Activated CD4-positive, alpha-beta T cell treated with anti-CD3 and anti-CD28 coated beads, Interleukin-2, amount 10 ng/mL, durations not matched to agents 24 days and 14 days (primary cell): ENCODE measurements at regions not wholly inside any gene's neighbourhood (a gene's known extent, or its start where the extent isn't known, plus 50 kb on each side); places are given as distances from the start of the nearest gene placed in this dataset.
"Not testable (repeated sequence)": the region's sequence is repeated elsewhere in the genome, so short reads cannot be mapped to it uniquely, and the experiment has no call there.

ENCODE experiments used
- DNase-seq: peaks from one replicate; pipeline ENCODE4 v3.0.0; 2022
- H3K27ac Mint-ChIP-seq: one replicate; pipeline ENCODE4 v1.8.0; 2022; ENCODE audit warnings: mild to moderate bottlenecking, mixed read lengths
- H3K27me3 Mint-ChIP-seq: one replicate; pipeline ENCODE4 v1.8.0; 2022; ENCODE audit warnings: mixed read lengths
- H3K36me3 Mint-ChIP-seq: one replicate; pipeline ENCODE4 v1.8.0; 2022; ENCODE audit warnings: low read depth, mild to moderate bottlenecking, mixed read lengths
- H3K4me1 Mint-ChIP-seq: one replicate; pipeline ENCODE4 v1.8.0; 2021; ENCODE audit warnings: mixed read lengths
- H3K4me3 Mint-ChIP-seq: one replicate; pipeline ENCODE4 v1.8.0; 2022; ENCODE audit warnings: mild to moderate bottlenecking, moderate library complexity, mixed read lengths
- H3K9me3 Mint-ChIP-seq: one replicate; pipeline ENCODE4 v1.8.0; 2021; ENCODE audit warnings: mixed read lengths
- intact Hi-C: fragments of 100-400 bp; cut with micrococcal nuclease; formaldehyde crosslinking; loops from one replicate; pipeline ENCODE4 v1.15.1; 2023

DNA sequence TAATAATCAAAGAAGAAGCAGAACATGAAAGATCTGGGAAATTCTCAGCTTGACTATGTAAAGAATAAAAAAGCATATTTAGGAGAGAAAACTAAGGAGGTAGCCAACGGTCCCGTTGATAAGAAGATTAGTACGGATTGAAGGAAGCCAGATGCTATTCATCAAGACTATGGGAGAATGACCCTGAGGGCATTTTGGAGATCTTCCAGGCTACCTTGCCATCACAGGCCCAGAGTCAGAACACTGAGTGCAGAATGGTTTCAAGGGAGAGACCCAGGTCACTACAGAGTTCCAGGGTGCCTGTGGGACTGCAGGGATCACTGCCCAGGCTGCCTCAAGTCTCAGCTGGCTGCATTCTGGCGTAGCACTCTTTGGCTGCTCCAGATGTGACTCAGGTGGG lies 752.9 kb upstream of the ARPP21 start:
- Mint-ChIP-seq H3K27ac (no peak overlapping the region), H3K36me3 (no peaks in the 10 kb centered on the region), H3K27me3 (no peaks in the 10 kb centered on the region), H3K4me3 (no peak overlapping the region), H3K9me3 (no peaks in the 10 kb centered on the region), H3K4me1 (no peaks in the 10 kb centered on the region)
- intact Hi-C loops = no loop called here
- no peak for DNase-seq

DNA sequence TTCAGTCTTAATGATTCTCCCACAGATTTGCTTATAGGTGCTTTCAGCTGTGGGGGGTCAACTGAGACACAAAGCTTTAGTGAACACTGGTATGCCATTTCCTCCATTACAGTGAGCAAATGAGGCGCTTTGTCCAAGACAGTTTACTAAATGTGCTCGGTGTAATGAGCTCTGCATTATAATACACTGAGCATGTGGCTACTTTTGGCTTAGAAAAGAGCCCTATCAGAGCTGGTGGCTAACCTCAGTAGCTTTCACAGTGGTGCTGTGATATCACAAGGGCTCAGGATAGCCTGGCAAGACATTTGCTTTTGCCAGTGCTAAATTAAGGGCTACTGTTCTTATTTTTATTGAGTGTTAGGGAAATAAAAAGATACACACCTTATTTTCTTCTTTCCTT lies 749.7 kb upstream of the ARPP21 start:
- intact Hi-C loops = no loop called here
- Mint-ChIP-seq H3K4me3 (no peak overlapping the region), H3K4me1 (no peaks in the 10 kb centered on the region), H3K27me3 (no peaks in the 10 kb centered on the region), H3K27ac (no peak overlapping the region), H3K9me3 (no peaks in the 10 kb centered on the region), H3K36me3 (no peaks in the 10 kb centered on the region)
- DNase-seq = no peak

DNA sequence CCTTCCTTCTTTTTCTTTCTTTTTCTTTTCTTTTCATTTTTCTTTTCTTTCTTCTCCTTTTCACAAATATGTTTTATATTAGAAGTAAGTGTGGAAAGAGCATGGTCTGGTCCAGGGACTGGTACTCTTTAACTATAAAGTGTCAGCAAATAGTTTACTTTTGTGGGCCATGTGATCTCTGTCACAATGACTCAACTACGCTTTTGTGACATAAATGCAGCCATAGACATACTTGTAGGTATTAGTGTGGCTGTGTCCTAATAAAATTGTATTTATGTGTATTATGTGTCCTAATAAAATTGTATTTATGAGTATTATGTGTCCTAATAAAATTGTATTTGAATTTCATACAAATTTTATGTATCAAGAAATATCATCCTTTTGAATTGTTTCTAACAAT lies 749.1 kb upstream of the ARPP21 start:
- Mint-ChIP-seq H3K27me3 (no peaks in the 10 kb centered on the region), H3K4me1 (no peaks in the 10 kb centered on the region), H3K9me3 (no peaks in the 10 kb centered on the region), H3K27ac (no peak overlapping the region), H3K36me3 (no peaks in the 10 kb centered on the region), H3K4me3 (no peak overlapping the region)
- DNase-seq = no peak
- intact Hi-C loops = no loop called here

DNA sequence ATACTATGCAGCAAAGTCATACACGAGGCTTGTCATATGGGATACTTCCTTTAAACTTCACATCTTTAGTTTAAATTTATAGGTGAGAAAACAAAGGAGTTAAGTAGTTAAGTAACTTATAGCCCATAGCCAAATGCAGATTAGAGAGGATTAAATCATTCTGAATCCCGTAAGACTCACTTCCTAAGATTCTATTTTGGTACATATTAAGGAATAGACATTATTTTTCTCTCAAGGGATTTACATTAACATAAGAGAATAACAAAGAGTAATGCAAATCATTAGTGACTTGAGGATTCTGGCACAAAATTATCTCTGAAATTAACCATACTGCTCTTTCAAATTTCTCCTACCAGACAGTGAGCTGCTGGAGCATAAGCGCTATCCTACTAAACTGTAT lies 747.4 kb upstream of the ARPP21 start:
- Mint-ChIP-seq H3K4me1 (no peaks in the 10 kb centered on the region), H3K27me3 (no peaks in the 10 kb centered on the region), H3K4me3 (no peak overlapping the region), H3K36me3 (no peaks in the 10 kb centered on the region), H3K27ac (no peak overlapping the region), H3K9me3 (no peaks in the 10 kb centered on the region)
- intact Hi-C loops = no loop called here
- DNase-seq = no peak

DNA sequence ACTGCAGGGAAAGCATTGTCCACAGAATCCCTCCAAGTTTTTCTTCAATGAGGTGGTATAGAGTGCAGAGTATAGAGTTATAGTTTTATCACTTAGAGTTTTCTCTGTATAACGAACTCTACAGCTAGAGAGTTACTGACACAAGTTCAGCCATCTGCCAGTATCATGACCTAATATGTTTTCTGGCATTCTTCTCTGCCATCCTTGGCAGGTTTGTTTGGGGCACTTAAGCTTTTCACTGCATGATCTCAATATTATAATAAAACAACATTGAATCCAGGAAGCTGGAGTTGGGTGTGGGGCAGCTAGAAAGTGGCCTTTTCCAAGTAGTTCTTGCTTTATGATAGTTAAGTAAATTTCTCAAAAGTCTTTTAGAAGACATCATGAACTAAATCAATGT lies 743.5 kb upstream of the ARPP21 start:
- Mint-ChIP-seq H3K4me3 (no peak overlapping the region), H3K9me3 (no peaks in the 10 kb centered on the region), H3K27me3 (no peaks in the 10 kb centered on the region), H3K36me3 (no peaks in the 10 kb centered on the region), H3K27ac (no peak overlapping the region), H3K4me1 (no peaks in the 10 kb centered on the region)
- intact Hi-C loops = no loop called here
- no peak for DNase-seq

DNA sequence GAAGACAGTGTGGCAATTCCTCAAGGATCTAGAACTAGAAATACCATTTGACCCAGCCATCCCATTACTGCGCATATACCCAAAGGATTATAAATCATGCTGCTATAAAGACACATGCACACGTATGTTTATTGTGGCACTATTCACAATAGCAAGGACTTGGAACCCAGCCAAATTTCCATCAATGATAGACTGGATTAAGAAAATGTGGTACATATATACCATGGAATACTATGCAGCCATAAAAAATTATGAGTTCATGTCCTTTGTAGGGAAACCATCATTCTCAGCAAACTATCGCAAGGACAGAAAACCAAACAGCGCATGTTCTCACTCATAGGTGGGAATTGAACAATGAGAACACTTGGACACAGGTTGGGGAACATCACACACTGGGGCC lies 729.6 kb upstream of the ARPP21 start:
- DNase-seq, intact Hi-C loops, H3K36me3 Mint-ChIP-seq, H3K27ac Mint-ChIP-seq, H3K27me3 Mint-ChIP-seq, H3K9me3 Mint-ChIP-seq, H3K4me3 Mint-ChIP-seq, H3K4me1 Mint-ChIP-seq: not testable (repeated sequence)

DNA sequence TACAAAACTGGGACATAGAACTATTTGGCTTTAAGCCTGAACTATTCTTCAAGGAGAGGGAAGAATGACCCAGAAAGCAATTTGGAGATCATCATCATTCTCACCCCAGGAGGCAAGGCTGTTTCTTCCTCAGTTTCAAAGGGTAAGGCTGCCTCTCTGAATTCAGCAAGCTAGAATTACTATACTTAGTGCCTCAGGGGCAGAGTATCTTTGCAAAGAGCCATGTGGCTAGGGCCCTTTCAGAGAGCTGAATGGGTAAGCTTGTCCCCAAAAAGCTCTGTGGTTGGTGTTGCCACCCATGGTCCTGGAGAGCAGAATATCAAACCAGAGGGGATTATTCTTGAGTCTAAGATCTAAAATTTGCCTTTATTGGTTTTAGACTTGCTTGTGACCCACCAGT lies 720.3 kb upstream of the ARPP21 start:
- Mint-ChIP-seq H3K9me3 (no peaks in the 10 kb centered on the region), H3K4me3 (no peak overlapping the region), H3K27me3 (no peaks in the 10 kb centered on the region), H3K4me1 (no peaks in the 10 kb centered on the region), H3K36me3 (no peaks in the 10 kb centered on the region), H3K27ac (no peak overlapping the region)
- intact Hi-C loops = no loop called here
- no peak for DNase-seq

DNA sequence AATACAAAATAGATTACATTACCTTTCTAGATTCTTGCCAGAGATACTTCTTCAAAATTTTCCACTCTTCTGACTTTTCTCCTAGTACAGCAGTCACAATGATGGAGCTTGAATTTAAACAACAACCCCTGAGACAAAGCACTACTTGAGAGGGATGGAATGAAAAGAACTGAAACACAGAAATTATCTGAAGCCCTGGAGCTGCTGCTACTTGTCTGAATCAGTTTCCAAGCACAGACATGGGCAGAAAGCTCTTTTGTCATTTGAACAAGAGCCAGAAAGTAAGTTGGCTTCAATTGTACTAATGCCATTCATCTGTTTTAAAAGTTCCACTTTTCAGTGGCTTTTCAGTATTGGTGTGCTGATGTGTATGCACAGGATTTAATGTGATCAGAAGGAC lies 718.5 kb upstream of the ARPP21 start:
- no peaks in the 10 kb centered on the region for H3K4me1 Mint-ChIP-seq
- intact Hi-C loops = no loop called here
- H3K27ac Mint-ChIP-seq = no peak overlapping the region
- H3K4me3 Mint-ChIP-seq = no peak overlapping the region
- no peaks in the 10 kb centered on the region for H3K9me3 Mint-ChIP-seq
- no peaks in the 10 kb centered on the region for H3K36me3 Mint-ChIP-seq
- no peaks in the 10 kb centered on the region for H3K27me3 Mint-ChIP-seq
- no peak for DNase-seq

DNA sequence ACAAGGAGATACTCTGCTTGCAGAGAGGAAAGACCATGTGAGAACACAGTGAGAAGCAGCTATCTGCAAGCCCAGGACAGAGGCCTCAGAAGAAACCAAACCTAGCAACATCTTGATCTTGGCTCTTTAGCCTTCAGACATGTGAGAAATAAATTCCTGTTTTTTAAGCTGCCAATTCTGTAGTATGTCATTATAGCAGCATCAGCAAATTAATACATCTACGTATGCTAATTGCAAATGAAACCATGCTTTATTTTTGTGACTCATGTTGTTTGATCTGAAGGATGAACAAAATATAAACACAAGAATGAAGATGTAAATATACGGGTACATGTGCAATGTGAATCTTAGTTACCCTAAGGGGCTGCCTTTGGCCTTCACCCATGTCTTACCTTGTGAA lies 714.4 kb upstream of the ARPP21 start:
- intact Hi-C loops = no loop called here
- Mint-ChIP-seq H3K9me3 (peaks cover 6% of the 10 kb centered on the region), H3K27ac (no peak overlapping the region), H3K4me3 (no peak overlapping the region), H3K4me1 (no peaks in the 10 kb centered on the region), H3K27me3 (no peaks in the 10 kb centered on the region), H3K36me3 (no peaks in the 10 kb centered on the region)
- DNase-seq = no peak

DNA sequence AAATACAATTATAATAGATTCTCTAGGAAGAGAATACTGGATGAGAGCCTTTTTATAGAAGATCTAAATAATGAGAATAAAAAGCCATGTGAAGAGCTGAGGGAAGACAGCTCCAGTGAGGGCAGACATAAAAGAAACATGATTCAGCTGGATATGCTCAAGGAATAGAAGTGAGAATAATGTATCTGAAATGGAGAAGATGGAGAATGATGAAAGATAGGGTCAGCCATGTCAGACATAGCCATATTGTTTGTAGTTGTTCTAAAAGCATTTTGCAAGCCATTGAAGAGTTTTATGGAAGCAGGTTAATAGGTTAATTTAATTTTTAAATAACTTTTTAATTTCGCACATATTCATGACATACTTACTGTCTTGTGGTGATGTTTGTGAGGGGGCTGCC lies 713.5 kb upstream of the ARPP21 start:
- no peak overlapping the region for H3K4me3 Mint-ChIP-seq
- DNase-seq = no peak
- intact Hi-C loops = no loop called here
- H3K27me3 Mint-ChIP-seq = no peaks in the 10 kb centered on the region
- no peaks in the 10 kb centered on the region for H3K36me3 Mint-ChIP-seq
- no peak overlapping the region for H3K27ac Mint-ChIP-seq
- peaks cover 6% of the 10 kb centered on the region for H3K9me3 Mint-ChIP-seq
- no peaks in the 10 kb centered on the region for H3K4me1 Mint-ChIP-seq

DNA sequence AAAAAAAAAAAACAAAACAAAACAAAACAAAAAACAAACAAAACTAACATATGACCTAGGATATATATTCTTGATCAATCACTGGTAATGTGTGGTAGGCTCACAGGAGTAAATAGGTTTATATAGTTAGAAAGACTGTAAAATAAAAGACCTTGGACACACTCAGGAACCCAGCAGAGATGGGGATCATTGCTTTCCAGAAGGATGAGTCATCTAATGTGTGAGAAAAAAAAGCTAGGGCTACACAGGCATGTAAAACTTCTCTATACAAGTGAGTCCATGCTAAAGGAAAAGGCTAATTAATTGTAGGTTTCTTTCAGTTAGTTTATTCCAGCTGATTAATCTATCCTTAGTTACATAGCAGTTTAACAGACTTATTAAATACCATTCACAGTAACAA lies 710.3 kb upstream of the ARPP21 start:
- H3K27me3 Mint-ChIP-seq = no peaks in the 10 kb centered on the region
- intact Hi-C loops = no loop called here

DNA sequence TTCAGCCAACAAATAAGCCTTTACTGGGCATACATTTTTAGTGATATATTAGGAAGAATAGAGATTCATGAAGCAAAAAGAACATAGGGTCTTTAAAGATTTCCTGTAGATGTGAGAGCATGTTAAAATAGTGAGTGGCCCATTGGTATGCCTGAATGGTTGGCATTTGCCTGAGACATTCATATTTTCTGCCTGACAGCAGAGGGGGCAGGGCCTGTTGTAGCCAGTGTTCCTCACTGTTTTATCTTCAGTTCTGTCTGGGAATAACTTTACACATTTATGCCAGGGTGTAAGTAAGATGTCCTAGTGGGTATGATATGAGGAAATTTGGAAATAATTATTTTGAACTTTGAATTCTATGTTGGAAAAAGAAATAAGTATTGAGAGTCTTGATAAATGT lies 704.7 kb upstream of the ARPP21 start:
- intact Hi-C loops = no loop called here
- Mint-ChIP-seq H3K27ac (no peak overlapping the region), H3K36me3 (no peaks in the 10 kb centered on the region), H3K9me3 (no peaks in the 10 kb centered on the region), H3K4me1 (no peaks in the 10 kb centered on the region), H3K27me3 (no peaks in the 10 kb centered on the region), H3K4me3 (no peak overlapping the region)
- DNase-seq = no peak

More for the DNA sequence above, 710.3 kb upstream of the ARPP21 start:
- Mint-ChIP-seq H3K4me1 (no peaks in the 10 kb centered on the region), H3K27ac (no peak overlapping the region), H3K4me3 (no peak overlapping the region), H3K9me3 (peaks cover 6% of the 10 kb centered on the region), H3K36me3 (no peaks in the 10 kb centered on the region)
- DNase-seq = no peak

DNA sequence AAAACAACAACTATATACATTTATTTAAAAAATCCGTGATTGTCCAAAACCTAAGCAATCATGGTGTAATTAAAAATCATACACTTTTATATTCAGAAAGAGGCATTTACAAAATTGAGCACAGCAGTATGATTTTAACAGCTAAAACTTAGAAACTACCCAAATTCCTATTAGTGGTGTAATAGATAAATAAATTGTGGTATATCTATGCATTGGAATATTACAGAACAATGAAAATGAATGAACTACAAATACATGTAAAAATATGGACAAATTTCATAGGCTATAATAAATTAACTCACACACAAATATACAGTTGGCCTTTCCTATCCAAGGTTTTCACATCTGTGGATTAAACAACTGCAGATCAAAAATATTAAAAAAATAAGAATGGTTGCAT lies 700.5 kb upstream of the ARPP21 start:
- Mint-ChIP-seq H3K4me3 (no peak overlapping the region), H3K4me1 (no peaks in the 10 kb centered on the region), H3K27me3 (no peaks in the 10 kb centered on the region), H3K9me3 (no peaks in the 10 kb centered on the region), H3K27ac (no peak overlapping the region), H3K36me3 (no peaks in the 10 kb centered on the region)
- intact Hi-C loops = no loop called here
- no peak for DNase-seq

DNA sequence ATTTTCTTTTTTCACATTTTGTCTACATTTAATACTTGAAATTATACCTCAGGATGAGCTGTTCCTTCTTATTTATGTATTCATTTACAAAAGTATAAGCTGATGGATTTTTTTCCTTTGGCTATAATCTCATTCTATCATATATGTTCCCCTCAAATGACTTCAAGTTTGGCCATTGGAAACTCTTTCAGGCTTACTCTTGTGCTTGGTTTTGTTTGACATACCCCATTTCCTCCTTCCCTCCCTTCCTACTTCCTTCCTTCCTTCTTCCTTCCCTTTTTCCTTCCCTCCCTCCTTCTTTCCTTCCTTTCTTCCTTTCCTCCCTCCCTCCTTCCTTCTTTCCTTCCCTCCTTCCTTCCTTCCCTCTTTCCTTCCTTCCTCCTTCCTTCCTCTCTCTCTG lies 697.1 kb upstream of the ARPP21 start:
- Mint-ChIP-seq H3K9me3 (no peaks in the 10 kb centered on the region), H3K4me3 (no peak overlapping the region)

DNA sequence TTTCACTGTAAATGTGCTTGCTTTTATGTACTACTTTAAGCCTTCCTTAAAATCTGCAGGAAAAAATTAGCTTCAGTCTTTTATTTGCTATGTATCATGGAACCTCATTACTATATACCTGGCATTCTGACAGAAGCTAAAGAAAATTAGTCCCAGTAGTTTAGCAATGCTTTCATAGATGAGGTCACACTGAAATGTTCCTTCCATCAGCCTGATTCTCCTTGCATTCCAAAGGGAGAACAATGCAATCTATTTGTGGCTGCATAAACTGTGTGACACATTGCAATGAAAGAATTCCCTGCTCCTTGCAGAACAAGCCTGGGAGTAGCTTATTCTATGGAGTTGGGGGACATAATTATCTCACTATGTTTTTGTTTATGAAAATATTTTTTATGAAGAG lies 691.5 kb upstream of the ARPP21 start:
- intact Hi-C loops = no loop called here
- Mint-ChIP-seq H3K27ac (no peak overlapping the region), H3K36me3 (no peaks in the 10 kb centered on the region), H3K4me3 (no peak overlapping the region), H3K4me1 (no peaks in the 10 kb centered on the region), H3K27me3 (no peaks in the 10 kb centered on the region), H3K9me3 (no peaks in the 10 kb centered on the region)
- DNase-seq = no peak

More for the DNA sequence above, 697.1 kb upstream of the ARPP21 start:
- intact Hi-C loops = no loop called here
- DNase-seq = no peak
- no peaks in the 10 kb centered on the region for H3K27me3 Mint-ChIP-seq
- H3K27ac Mint-ChIP-seq = no peak overlapping the region
- no peaks in the 10 kb centered on the region for H3K36me3 Mint-ChIP-seq
- no peaks in the 10 kb centered on the region for H3K4me1 Mint-ChIP-seq

DNA sequence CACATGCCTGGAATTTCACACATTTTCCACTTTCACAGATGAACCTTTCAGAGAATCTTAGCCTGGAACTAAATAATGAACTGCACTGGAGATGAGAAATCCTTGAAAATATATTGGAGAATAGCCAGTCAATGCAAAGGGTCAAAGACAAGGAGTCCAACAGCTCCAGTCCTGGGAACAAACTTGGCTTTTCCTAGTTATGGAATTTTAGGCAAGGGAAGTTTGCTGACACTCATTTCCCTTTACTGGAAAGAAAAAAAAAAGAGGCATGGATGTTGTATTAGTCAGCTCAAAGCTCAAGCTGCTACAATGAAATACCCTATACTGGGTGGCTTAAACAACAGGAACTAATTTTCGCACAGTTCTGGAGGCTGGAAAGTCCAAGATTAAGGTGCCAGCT lies 690.8 kb upstream of the ARPP21 start:
- Mint-ChIP-seq H3K4me3 (no peak overlapping the region), H3K27me3 (no peaks in the 10 kb centered on the region), H3K4me1 (no peaks in the 10 kb centered on the region), H3K9me3 (no peaks in the 10 kb centered on the region), H3K27ac (no peak overlapping the region), H3K36me3 (no peaks in the 10 kb centered on the region)
- no peak for DNase-seq
- intact Hi-C loops = no loop called here
